ENCODE measurements at regions not wholly inside any gene's neighbourhood (a gene's known extent, or its start where the extent isn't known, plus 50 kb on each side); places are given as distances from the start of the nearest gene placed in this dataset.

DNA sequence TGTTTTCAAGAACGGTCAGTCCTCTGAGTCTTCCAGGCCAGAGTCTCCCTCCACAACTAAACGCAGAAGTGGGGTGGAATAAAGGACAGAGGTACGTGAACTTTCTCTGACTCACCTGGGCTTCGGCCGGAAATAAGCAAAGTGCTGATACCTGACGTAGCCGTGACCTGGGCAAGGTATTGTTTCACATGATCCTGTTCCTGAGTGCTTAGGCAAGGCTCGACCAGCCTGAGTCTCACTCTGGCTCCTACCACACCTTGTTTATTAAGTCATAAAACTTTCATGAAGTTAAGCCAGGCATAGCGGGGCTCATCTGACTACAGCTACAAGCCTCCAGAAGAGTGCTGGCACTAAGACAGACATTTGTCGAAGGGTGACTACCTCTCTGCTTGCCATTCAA, 327.5 kb downstream of the SETD4 start:
- DNase-seq (no peak), ATAC-seq (no peak)
- no peak for TF ChIP-seq CTCF (IDR thresholded peaks at IDR 0.05)
- Mint-ChIP-seq H3K27ac (no peak overlapping the region), H3K4me1 (ENCODE audit: low read depth) (no peaks in the 10 kb centered on the region), H3K4me3 (no peak overlapping the region), H3K9me3 (no peaks in the 10 kb centered on the region), H3K27me3 (peaks cover 3% of the 10 kb centered on the region), H3K36me3 (ENCODE audit: low read depth) (no peaks in the 10 kb centered on the region)
- ChIA-PET POLR2A (no interaction called here), CTCF (no interaction called here)
- intact Hi-C loops (cut with micrococcal nuclease), result no loop called here

GRCh38 chr21:35730325-35730724, 330.0 kb downstream of the SETD4 start:
- POLR2A ChIA-PET, result no interaction called here
- no peak for ATAC-seq
- TF ChIP-seq CTCF (IDR thresholded peaks at IDR 0.05), result no peak
- H3K27me3 Mint-ChIP-seq, result peaks cover 10% of the 10 kb centered on the region
- H3K36me3 Mint-ChIP-seq (ENCODE audit: low read depth), result no peaks in the 10 kb centered on the region
- DNase-seq, result no peak
- no peak overlapping the region for H3K27ac Mint-ChIP-seq
- no peaks in the 10 kb centered on the region for H3K9me3 Mint-ChIP-seq
- intact Hi-C loops (cut with micrococcal nuclease), result no loop called here
- no peak overlapping the region for H3K4me3 Mint-ChIP-seq
- CTCF ChIA-PET, result interaction anchor here (2.0 kb wide), 1 partner anchor 18 kb away, joined by 6 read pairs; no protein-coding TSS in a partner anchor
- no peaks in the 10 kb centered on the region for H3K4me1 Mint-ChIP-seq (ENCODE audit: low read depth)

- no peak for TF ChIP-seq CTCF (IDR thresholded peaks at IDR 0.05)
- ChIA-PET CTCF (interaction anchor here (1.0 kb wide), 1 partner anchor 112 kb away, joined by 3 read pairs; no protein-coding TSS in a partner anchor), POLR2A (no interaction called here)
- DNase-seq (no peak), ATAC-seq (no peak)
- peaks cover 13% of the 10 kb centered on the region for H3K27me3 Mint-ChIP-seq
- intact Hi-C loops (cut with micrococcal nuclease), result no loop called here
- no peak overlapping the region for H3K27ac Mint-ChIP-seq
- H3K4me3 Mint-ChIP-seq, result no peak overlapping the region
- H3K9me3 Mint-ChIP-seq, result no peaks in the 10 kb centered on the region
- H3K4me1 Mint-ChIP-seq (ENCODE audit: low read depth), result no peaks in the 10 kb centered on the region
- H3K36me3 Mint-ChIP-seq (ENCODE audit: low read depth), result no peaks in the 10 kb centered on the region
Observed at GRCh38 chr21:35727830-35728229, 332.5 kb downstream of the SETD4 start.

DNA sequence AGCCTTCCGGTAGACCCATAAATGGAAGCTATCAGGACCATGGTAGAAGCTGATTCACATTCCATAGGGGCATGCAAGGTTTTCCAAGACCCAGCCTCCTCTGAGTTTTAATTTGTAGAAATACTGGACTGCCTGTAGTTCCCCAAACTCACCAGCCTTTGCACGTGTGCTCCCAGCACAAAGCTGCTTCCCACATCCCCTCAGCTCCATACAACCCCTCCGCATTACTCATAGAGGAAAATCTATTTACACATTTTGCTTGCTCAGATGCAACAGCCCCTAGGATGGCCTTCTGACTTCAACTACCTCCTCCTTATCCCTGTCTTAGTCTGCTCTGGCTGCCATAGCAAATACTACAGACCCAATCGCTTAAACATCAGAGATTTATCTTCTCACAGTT, 336.2 kb downstream of the SETD4 start:
- intact Hi-C loops (cut with micrococcal nuclease), result no loop called here
- peaks cover 13% of the 10 kb centered on the region for H3K27me3 Mint-ChIP-seq
- POLR2A ChIA-PET, result interaction anchor here (0.9 kb wide), 1 partner anchor 20 kb away, joined by 3 read pairs; no protein-coding TSS in a partner anchor

DNA sequence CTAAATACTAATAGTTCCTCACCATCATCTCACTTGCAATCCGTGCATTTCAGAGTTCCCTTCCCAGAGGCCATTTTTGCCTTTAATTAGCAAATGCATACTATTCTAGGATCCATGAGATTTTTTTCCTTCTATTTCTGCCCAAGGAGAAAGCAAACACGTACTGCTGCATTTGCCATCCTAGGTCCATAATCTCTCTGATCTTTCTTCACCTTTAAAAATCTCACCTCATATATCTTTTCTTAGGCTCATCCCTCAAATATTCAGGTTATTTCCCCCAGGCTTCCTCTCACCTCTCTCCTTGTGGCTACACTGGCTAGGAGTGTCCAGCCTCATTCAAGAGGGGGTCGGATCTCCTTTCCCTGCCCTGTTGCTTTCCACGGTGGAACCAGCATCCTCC, 338.6 kb downstream of the SETD4 start:
- no peak for ATAC-seq

More for the DNA sequence above, 336.2 kb downstream of the SETD4 start:
- H3K27ac Mint-ChIP-seq, result no peak overlapping the region
- no peaks in the 10 kb centered on the region for H3K36me3 Mint-ChIP-seq (ENCODE audit: low read depth)
- H3K9me3 Mint-ChIP-seq, result no peaks in the 10 kb centered on the region
- no peaks in the 10 kb centered on the region for H3K4me1 Mint-ChIP-seq (ENCODE audit: low read depth)
- TF ChIP-seq CTCF (IDR thresholded peaks at IDR 0.05), result no peak
- CTCF ChIA-PET, result interaction anchor here (0.6 kb wide), 1 partner anchor 1030 kb away, joined by 3 read pairs; no protein-coding TSS in a partner anchor
- DNase-seq, result no peak
- H3K4me3 Mint-ChIP-seq, result no peak overlapping the region
- no peak for ATAC-seq

More for the DNA sequence above, 338.6 kb downstream of the SETD4 start:
- H3K27ac Mint-ChIP-seq, result no peak overlapping the region
- no peak overlapping the region for H3K4me3 Mint-ChIP-seq
- no peaks in the 10 kb centered on the region for H3K36me3 Mint-ChIP-seq (ENCODE audit: low read depth)
- H3K9me3 Mint-ChIP-seq, result no peaks in the 10 kb centered on the region
- CTCF ChIA-PET, result no interaction called here
- POLR2A ChIA-PET, result no interaction called here
- H3K4me1 Mint-ChIP-seq (ENCODE audit: low read depth), result no peaks in the 10 kb centered on the region
- intact Hi-C loops (cut with micrococcal nuclease), result no loop called here
- H3K27me3 Mint-ChIP-seq, result peaks cover 9% of the 10 kb centered on the region
- DNase-seq, result no peak
- no peak for TF ChIP-seq CTCF (IDR thresholded peaks at IDR 0.05)

Data from activated CD8-positive, alpha-beta T cell treated with anti-CD3 and anti-CD28 coated beads for 36 hours (primary cell).